KMS-11 (cell line): ENCODE measurements at regions not wholly inside any gene's neighbourhood (a gene's known extent, or its start where the extent isn't known, plus 50 kb on each side); places are given as distances from the start of the nearest gene placed in this dataset.

ENCODE experiments used
- H2AFZ ChIP-seq: fragments of 200-600 bp; sonication (generic); 2 replicates; pipeline ENCODE4 v1.6.1; 2016; ENCODE audit warnings: antibody characterized with exemption, mixed run types, low read depth
- H3K27ac ChIP-seq: fragments of 200-600 bp; sonication (generic); 2 replicates; pipeline ENCODE4 v1.6.1; 2016; ENCODE audit warnings: mild to moderate bottlenecking, mixed run types
- H3K27me3 ChIP-seq: fragments of 200-600 bp; sonication (generic); 2 replicates; pipeline ENCODE4 v1.6.1; 2017; ENCODE audit warnings: mild to moderate bottlenecking, low read depth, mixed run types, moderate library complexity; ENCODE audit not compliant: insufficient read depth
- H3K36me3 ChIP-seq: fragments of 200-600 bp; sonication (generic); 2 replicates; pipeline ENCODE4 v1.6.1; 2017; ENCODE audit warnings: mild to moderate bottlenecking, mixed run types; ENCODE audit not compliant: insufficient read depth
- H3K4me1 ChIP-seq: fragments of 200-600 bp; sonication (generic); 2 replicates; pipeline ENCODE4 v1.6.1; 2016; ENCODE audit warnings: mild to moderate bottlenecking, low read depth, mixed run types; ENCODE audit not compliant: poor library complexity, severe bottlenecking
- H3K4me2 ChIP-seq: fragments of 200-600 bp; sonication (generic); 2 replicates; pipeline ENCODE4 v1.7.0; 2016; ENCODE audit warnings: mild to moderate bottlenecking, mixed run types
- H3K4me3 ChIP-seq: fragments of 200-600 bp; sonication (generic); IDR thresholded peaks from 2 replicates; pipeline ENCODE4 v1.6.1; 2017; ENCODE audit warnings: low read depth, low read length, mixed read lengths; ENCODE audit not compliant: insufficient read depth
- H3K79me2 ChIP-seq: fragments of 200-600 bp; sonication (generic); 2 replicates; pipeline ENCODE4 v1.6.1; 2016; ENCODE audit warnings: low read depth, mixed run types; ENCODE audit not compliant: insufficient read depth
- H3K9ac ChIP-seq: fragments of 200-600 bp; sonication (generic); 2 replicates; pipeline ENCODE4 v1.6.1; 2016; ENCODE audit warnings: mild to moderate bottlenecking, mixed run types
- H4K20me1 ChIP-seq: fragments of 200-600 bp; sonication (generic); 2 replicates; pipeline ENCODE4 v1.6.1; 2016; ENCODE audit warnings: mild to moderate bottlenecking, mixed run types; ENCODE audit not compliant: insufficient read depth
- CTCF ChIP-seq: fragments of 200-600 bp; sonication (generic); conservative IDR thresholded peaks from 2 replicates; pipeline ENCODE4 v1.6.1; 2017; ENCODE audit warnings: low read depth, mild to moderate bottlenecking, antibody characterized with exemption, low read length, moderate library complexity, mixed read lengths

- H4K20me1 ChIP-seq, result no peaks in the 10 kb centered on the region
- H2AFZ ChIP-seq, result no peak overlapping the region
- no peak overlapping the region for H3K4me2 ChIP-seq
- no peak overlapping the region for H3K27ac ChIP-seq
- TF ChIP-seq CTCF, result no peak
- no peaks in the 10 kb centered on the region for H3K27me3 ChIP-seq
- H3K9ac ChIP-seq, result no peak overlapping the region
- no peaks in the 10 kb centered on the region for H3K36me3 ChIP-seq
- H3K79me2 ChIP-seq, result no peaks in the 10 kb centered on the region
- no peaks in the 10 kb centered on the region for H3K4me1 ChIP-seq
- H3K4me3 ChIP-seq, result no peak overlapping the region
These were observed 84.9 kb downstream of the AVPR1A start for GRCh38 chr12:63066136-63066535.

DNA sequence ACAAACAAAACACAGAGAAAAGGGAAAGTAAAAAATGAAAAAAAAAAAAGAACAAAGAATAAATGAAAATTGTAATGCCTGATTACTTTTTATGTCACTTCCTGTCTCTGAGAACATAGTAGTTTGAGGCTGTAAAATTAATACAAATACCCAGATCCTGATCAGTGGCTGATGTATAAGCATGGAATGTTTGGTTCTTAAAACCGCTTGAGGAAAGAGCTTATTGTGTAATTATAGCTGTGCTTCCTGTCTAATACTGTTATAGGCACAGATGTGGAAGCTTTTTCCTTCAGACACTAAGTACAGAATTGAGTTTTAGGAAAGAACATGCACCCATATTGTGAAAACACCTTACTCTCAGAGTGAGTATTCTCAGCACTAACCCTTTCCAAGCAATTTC lies 86.9 kb downstream of the AVPR1A start:
- Histone ChIP-seq H3K9ac (no peak overlapping the region), H3K27me3 (no peaks in the 10 kb centered on the region), H4K20me1 (no peaks in the 10 kb centered on the region), H3K79me2 (no peaks in the 10 kb centered on the region), H3K4me3 (no peak overlapping the region), H3K4me2 (no peak overlapping the region), H3K27ac (no peak overlapping the region), H3K4me1 (no peaks in the 10 kb centered on the region), H3K36me3 (no peaks in the 10 kb centered on the region), H2AFZ (no peak overlapping the region)
- TF ChIP-seq CTCF, result no peak

DNA sequence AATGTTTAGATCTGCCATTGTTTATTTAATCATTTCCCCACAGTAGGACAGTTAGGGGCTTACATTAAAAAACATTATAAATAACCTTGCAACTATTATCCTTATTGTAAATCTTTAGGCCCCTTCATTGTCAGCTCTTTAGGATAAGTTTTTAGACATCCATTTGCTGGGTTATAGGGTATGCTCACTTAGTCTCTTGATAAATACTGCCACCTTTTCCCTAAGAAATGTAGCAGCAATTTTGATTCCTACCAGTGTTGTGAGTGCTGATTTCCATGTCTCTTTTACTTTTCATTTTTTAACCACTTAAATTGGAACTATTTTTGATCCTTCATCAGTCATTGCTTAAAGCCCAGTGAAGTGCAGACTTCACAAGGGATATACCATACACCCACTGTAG lies 94.4 kb downstream of the AVPR1A start:
- TF ChIP-seq CTCF, result no peak
- no peaks in the 10 kb centered on the region for H3K27me3 ChIP-seq
- H4K20me1 ChIP-seq, result no peaks in the 10 kb centered on the region
- no peaks in the 10 kb centered on the region for H3K36me3 ChIP-seq
- H2AFZ ChIP-seq, result no peak overlapping the region
- no peaks in the 10 kb centered on the region for H3K4me1 ChIP-seq
- no peak overlapping the region for H3K4me2 ChIP-seq
- H3K27ac ChIP-seq, result no peak overlapping the region
- no peak overlapping the region for H3K4me3 ChIP-seq
- H3K79me2 ChIP-seq, result no peaks in the 10 kb centered on the region
- H3K9ac ChIP-seq, result no peak overlapping the region

- Histone ChIP-seq H3K36me3 (no peaks in the 10 kb centered on the region), H3K9ac (no peak overlapping the region), H3K79me2 (no peaks in the 10 kb centered on the region), H3K4me3 (no peak overlapping the region), H3K27me3 (no peaks in the 10 kb centered on the region), H3K4me2 (no peak overlapping the region), H4K20me1 (no peaks in the 10 kb centered on the region), H3K27ac (no peak overlapping the region), H2AFZ (no peak overlapping the region), H3K4me1 (no peaks in the 10 kb centered on the region)
- TF ChIP-seq CTCF, result no peak
These were observed 98.3 kb downstream of the AVPR1A start for GRCh38 chr12:63052696-63053095.

GRCh38 chr12:63047146-63047545 lies 103.9 kb downstream of the AVPR1A start:
- Histone ChIP-seq H3K4me2 (no peak overlapping the region), H3K9ac (no peak overlapping the region), H3K27ac (no peak overlapping the region), H3K27me3 (no peaks in the 10 kb centered on the region), H3K79me2 (no peaks in the 10 kb centered on the region), H3K4me1 (no peaks in the 10 kb centered on the region), H3K36me3 (no peaks in the 10 kb centered on the region), H3K4me3 (no peak overlapping the region), H4K20me1 (no peaks in the 10 kb centered on the region), H2AFZ (no peak overlapping the region)
- TF ChIP-seq CTCF, result no peak
